CD14-positive monocyte (primary cell): ENCODE measurements at regions not wholly inside any gene's neighbourhood (a gene's known extent, or its start where the extent isn't known, plus 50 kb on each side); places are given as distances from the start of the nearest gene placed in this dataset.

Source experiments
- DNase-seq, 3 donors: peaks; one replicate each; pipeline ENCODE4 v3.0.0-alpha.2; 2011 to 2022
- H2AFZ ChIP-seq: 2 replicates; pipeline ENCODE4 v1.6.0; 2012; ENCODE audit warnings: mild to moderate bottlenecking, low read depth, low read length, inconsistent platforms; ENCODE audit not compliant: insufficient read depth, poor library complexity, severe bottlenecking
- H3K27ac ChIP-seq, 2 donors: 1 replicate in 1 of 2; 2 replicates in 1 of 2; pipeline ENCODE4 v1.5.1; 2012 to 2013; ENCODE audit warnings: low read length in 2 of 2, control low read depth in 1 of 2, inconsistent platforms in 1 of 2, low read depth in 1 of 2, mild to moderate bottlenecking in 1 of 2
- H3K27me3 ChIP-seq, 2 donors: one replicate each; pipeline versions ENCODE4 v1.6.0 to v1.6.1; 2011 to 2013; ENCODE audit warnings: low read length in 2 of 2; ENCODE audit not compliant: control insufficient read depth in 2 of 2, insufficient read depth in 2 of 2
- H3K36me3 ChIP-seq, 2 donors: replicated peaks in 1 of 2; 1 replicate in 1 of 2; 2 replicates in 1 of 2; pipeline versions ENCODE4 v1.5.1 to v1.6.1; 2012 to 2013; ENCODE audit warnings: low read length in 2 of 2, control low read depth in 1 of 2, inconsistent platforms in 1 of 2, mild to moderate bottlenecking in 1 of 2; ENCODE audit not compliant: insufficient read depth in 2 of 2, control insufficient read depth in 1 of 2
- H3K4me1 ChIP-seq, 2 donors: 1 replicate in 1 of 2; 2 replicates in 1 of 2; pipeline versions ENCODE4 v1.5.1 to v1.6.1; 2012 to 2013; ENCODE audit warnings: low read length in 2 of 2, control low read depth in 1 of 2, inconsistent platforms in 1 of 2, mild to moderate bottlenecking in 1 of 2, moderate library complexity in 1 of 2; ENCODE audit not compliant: insufficient read depth in 2 of 2, control insufficient read depth in 1 of 2
- H3K4me2 ChIP-seq: replicated peaks from 2 replicates; pipeline ENCODE3; 2012; ENCODE audit warnings: low read length, moderate library complexity, mild to moderate bottlenecking; ENCODE audit not compliant: poor library complexity, severe bottlenecking; ENCODE audit errors: extremely low read depth
- H3K4me3 ChIP-seq, 3 experiments: fragments of 200-600 bp in 1 of 3; sonication (generic) in 1 of 3; replicated peaks in 1 of 3; 1 replicate in 2 of 3; 2 replicates in 1 of 3; pipeline ENCODE4 v1.5.1; 2011 to 2013; ENCODE audit warnings: low read length in 3 of 3, mild to moderate bottlenecking in 3 of 3, control low read depth in 2 of 3, low read depth in 2 of 3, inconsistent platforms in 1 of 3, moderate library complexity in 1 of 3
- H3K79me2 ChIP-seq: 2 replicates; pipeline ENCODE4 v1.6.0; 2012; ENCODE audit warnings: mild to moderate bottlenecking, control low read depth, inconsistent platforms, low read length, moderate library complexity; ENCODE audit not compliant: insufficient read depth
- H3K9ac ChIP-seq: 2 replicates; pipeline ENCODE4 v1.6.0; 2017; ENCODE audit warnings: low read length, mild to moderate bottlenecking; ENCODE audit not compliant: insufficient read depth, poor library complexity, severe bottlenecking
- H3K9me3 ChIP-seq, 2 donors: replicated peaks in 1 of 2; 1 replicate in 1 of 2; 2 replicates in 1 of 2; pipeline versions ENCODE4 v1.5.1 to v1.6.1; 2012 to 2013; ENCODE audit warnings: low read length in 2 of 2, control low read depth in 1 of 2; ENCODE audit not compliant: control insufficient read depth in 1 of 2, insufficient read depth in 1 of 2
- H4K20me1 ChIP-seq: 2 replicates; pipeline ENCODE4 v1.6.0; 2012; ENCODE audit warnings: mild to moderate bottlenecking, low read length, control low read depth, moderate library complexity; ENCODE audit not compliant: insufficient read depth
- H3K27ac Mint-ChIP-seq, 7 donors: one replicate each; pipeline ENCODE4 v1.8.0; 2020; ENCODE audit warnings: mild to moderate bottlenecking in 7 of 7, mixed read lengths in 7 of 7, moderate library complexity in 6 of 7, inconsistent platforms in 2 of 7
- H3K27me3 Mint-ChIP-seq, 3 donors: one replicate each; pipeline ENCODE4 v1.8.0; 2021 to 2022; ENCODE audit warnings: low read depth in 3 of 3, mild to moderate bottlenecking in 3 of 3, mixed read lengths in 3 of 3, moderate library complexity in 3 of 3, inconsistent platforms in 1 of 3
- H3K36me3 Mint-ChIP-seq, 2 donors: one replicate each; pipeline ENCODE4 v1.8.0; 2020; ENCODE audit warnings: mixed read lengths in 2 of 2, inconsistent platforms in 1 of 2, mild to moderate bottlenecking in 1 of 2
- H3K4me1 Mint-ChIP-seq: one replicate; pipeline ENCODE4 v1.8.0; 2020; ENCODE audit warnings: mild to moderate bottlenecking, mixed read lengths
- H3K4me3 Mint-ChIP-seq, 2 donors: one replicate each; pipeline ENCODE4 v1.8.0; 2020; ENCODE audit warnings: mild to moderate bottlenecking in 2 of 2, mixed read lengths in 2 of 2, moderate library complexity in 1 of 2
- H3K9me3 Mint-ChIP-seq, 7 donors: one replicate each; pipeline ENCODE4 v1.8.0; 2020 to 2022; ENCODE audit warnings: mixed read lengths in 7 of 7, mild to moderate bottlenecking in 6 of 7, moderate library complexity in 6 of 7, inconsistent platforms in 2 of 7
- WGBS: methylation state at CpG from one replicate; pipeline ENCODE4 v1.1.5; 2013; ENCODE audit warnings: missing lambda C conversion rate; ENCODE audit not compliant: insufficient coverage; 5-methylcytosine and 5-hydroxymethylcytosine counted together
- intact Hi-C, 2 donors: fragments of 100-400 bp; cut with micrococcal nuclease; formaldehyde crosslinking; loops; one replicate each; pipeline versions ENCODE4 v1.15.0 to v1.15.1; 2023
- TF ChIP-seq, protein P1 (sequence below): fragments of 200-600 bp; IDR thresholded peaks from one replicate; pipeline ENCODE4 v1.8.0; 2022; ENCODE audit warnings: antibody characterized with exemption, mild to moderate bottlenecking

DNA sequence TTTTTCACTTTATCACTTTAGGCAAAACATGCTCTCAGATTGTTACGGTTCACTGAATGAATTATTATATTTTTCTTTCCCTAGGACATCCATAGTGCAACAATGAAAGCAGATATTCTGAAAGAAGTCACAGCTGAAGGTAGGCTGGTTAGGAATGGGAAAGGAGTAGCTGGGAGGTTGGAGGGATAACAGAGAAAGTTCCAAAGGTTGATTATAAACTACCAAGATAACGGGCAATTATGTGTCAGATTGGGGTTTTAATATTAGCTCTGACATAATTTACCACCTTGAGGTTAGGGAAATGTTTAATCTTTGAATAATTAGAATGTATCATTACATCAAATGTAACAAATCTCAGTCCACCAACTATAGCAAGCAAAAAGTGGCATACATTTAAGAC, 96.5 kb downstream of the HTR1B start:
- Mint-ChIP-seq H3K4me1 (peaks cover 10% of the 10 kb centered on the region), H3K27me3 (peaks cover 0 to 2% (median 0%) of the 10 kb centered on the region in 3 donors), H3K36me3 (no peaks in the 10 kb centered on the region), H3K4me3 (no peak overlapping the region), H3K27ac (no peak overlapping the region), H3K9me3 (peaks cover 3 to 12% (median 8%) of the 10 kb centered on the region in 7 donors)
- H3K27me3 ChIP-seq = no peaks in the 10 kb centered on the region
- no peak overlapping the region for H3K4me3 ChIP-seq
- peaks cover 8 to 18% of the 10 kb centered on the region in 2 donors for H3K9me3 ChIP-seq
- no peaks in the 10 kb centered on the region for H3K4me1 ChIP-seq
- H2AFZ ChIP-seq = no peak overlapping the region
- H3K4me2 ChIP-seq = no peak overlapping the region
- no peak for DNase-seq
- WGBS = no CpG with 5 or more reads among the region's 2 CpGs
- no peaks in the 10 kb centered on the region for H3K79me2 ChIP-seq
- TF ChIP-seq, protein P1, sequence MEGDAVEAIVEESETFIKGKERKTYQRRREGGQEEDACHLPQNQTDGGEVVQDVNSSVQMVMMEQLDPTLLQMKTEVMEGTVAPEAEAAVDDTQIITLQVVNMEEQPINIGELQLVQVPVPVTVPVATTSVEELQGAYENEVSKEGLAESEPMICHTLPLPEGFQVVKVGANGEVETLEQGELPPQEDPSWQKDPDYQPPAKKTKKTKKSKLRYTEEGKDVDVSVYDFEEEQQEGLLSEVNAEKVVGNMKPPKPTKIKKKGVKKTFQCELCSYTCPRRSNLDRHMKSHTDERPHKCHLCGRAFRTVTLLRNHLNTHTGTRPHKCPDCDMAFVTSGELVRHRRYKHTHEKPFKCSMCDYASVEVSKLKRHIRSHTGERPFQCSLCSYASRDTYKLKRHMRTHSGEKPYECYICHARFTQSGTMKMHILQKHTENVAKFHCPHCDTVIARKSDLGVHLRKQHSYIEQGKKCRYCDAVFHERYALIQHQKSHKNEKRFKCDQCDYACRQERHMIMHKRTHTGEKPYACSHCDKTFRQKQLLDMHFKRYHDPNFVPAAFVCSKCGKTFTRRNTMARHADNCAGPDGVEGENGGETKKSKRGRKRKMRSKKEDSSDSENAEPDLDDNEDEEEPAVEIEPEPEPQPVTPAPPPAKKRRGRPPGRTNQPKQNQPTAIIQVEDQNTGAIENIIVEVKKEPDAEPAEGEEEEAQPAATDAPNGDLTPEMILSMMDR = no peak
- H4K20me1 ChIP-seq = no peaks in the 10 kb centered on the region
- H3K36me3 ChIP-seq = no peaks in the 10 kb centered on the region
- H3K27ac ChIP-seq = no peak overlapping the region
- intact Hi-C loops = no loop called here
- no peak overlapping the region for H3K9ac ChIP-seq

DNA sequence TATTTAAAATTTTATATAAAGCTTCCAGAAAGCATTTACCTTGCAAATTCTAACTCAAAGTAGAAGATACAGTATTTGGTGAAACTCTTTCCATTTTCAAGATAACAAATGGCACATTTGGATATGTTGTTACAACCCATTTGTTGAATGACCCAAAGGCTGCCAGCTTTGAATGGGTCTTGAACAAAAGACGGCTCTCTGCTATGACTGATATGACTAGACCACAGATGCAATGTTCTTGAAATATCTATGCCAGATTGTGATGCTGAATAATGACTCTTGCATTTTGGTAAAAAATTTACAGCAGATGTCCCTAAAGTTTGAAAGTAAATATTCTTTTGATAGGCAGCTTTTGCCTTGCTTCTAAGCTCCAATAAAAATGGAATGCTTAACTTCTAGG, 99.6 kb downstream of the HTR1B start:
- 100% methylated on average over 1 of the region's 1 CpG for WGBS
- H4K20me1 ChIP-seq = no peaks in the 10 kb centered on the region
- H3K36me3 ChIP-seq = no peaks in the 10 kb centered on the region
- no peak overlapping the region for H3K27ac Mint-ChIP-seq
- no peaks in the 10 kb centered on the region for H3K79me2 ChIP-seq
- peaks cover 12 to 15% of the 10 kb centered on the region in 2 donors for H3K9me3 ChIP-seq
- H3K9me3 Mint-ChIP-seq = peaks cover under 1 to 10% (median 4%) of the 10 kb centered on the region in 7 donors
- no peak overlapping the region for H3K27ac ChIP-seq
- H3K4me2 ChIP-seq = no peak overlapping the region
- TF ChIP-seq, protein P1 = no peak
- no peak overlapping the region for H2AFZ ChIP-seq
- H3K4me1 ChIP-seq = no peaks in the 10 kb centered on the region
- peaks cover 5% of the 10 kb centered on the region for H3K4me1 Mint-ChIP-seq
- no peak overlapping the region for H3K4me3 ChIP-seq
- no peak overlapping the region for H3K4me3 Mint-ChIP-seq
- no peak for DNase-seq
- peaks cover 0 to 2% (median 0%) of the 10 kb centered on the region in 3 donors for H3K27me3 Mint-ChIP-seq
- no peak overlapping the region for H3K9ac ChIP-seq
- H3K27me3 ChIP-seq = no peaks in the 10 kb centered on the region
- intact Hi-C loops = no loop called here
- H3K36me3 Mint-ChIP-seq = no peaks in the 10 kb centered on the region
